HFFc6 (cell line): ENCODE measurements at regions not wholly inside any gene's neighbourhood (a gene's known extent, or its start where the extent isn't known, plus 50 kb on each side); places are given as distances from the start of the nearest gene placed in this dataset.

ENCODE experiments used
- DNase-seq: peaks from one replicate; pipeline ENCODE4 v3.0.0-alpha.2; 2018
- H3K27ac Mint-ChIP-seq: 2 replicates; pipeline ENCODE4 v1.8.0; 2020; ENCODE audit warnings: mild to moderate bottlenecking, mixed read lengths
- H3K27me3 Mint-ChIP-seq: 2 replicates; pipeline ENCODE4 v1.8.0; 2021; ENCODE audit warnings: mild to moderate bottlenecking, moderate library complexity, mixed read lengths; ENCODE audit not compliant: insufficient read depth
- H3K36me3 Mint-ChIP-seq: 2 replicates; pipeline ENCODE4 v1.8.0; 2021; ENCODE audit warnings: low read depth, mixed read lengths
- H3K4me1 Mint-ChIP-seq: 2 replicates; pipeline ENCODE4 v1.8.0; 2020; ENCODE audit warnings: low read depth, mixed read lengths
- H3K4me3 Mint-ChIP-seq: 2 replicates; pipeline ENCODE4 v1.8.0; 2020; ENCODE audit warnings: mild to moderate bottlenecking, moderate library complexity, mixed read lengths
- H3K9me3 Mint-ChIP-seq: 2 replicates; pipeline ENCODE4 v1.8.0; 2020; ENCODE audit warnings: mild to moderate bottlenecking, mixed read lengths
- CTCF ChIP-seq: fragments of 200-600 bp; sonication (generic); IDR thresholded peaks from 2 replicates; pipeline ENCODE4 v1.5.0; 2021; ENCODE audit warnings: antibody characterized with exemption, mild to moderate bottlenecking

GRCh38 chr13:85091631-85092234 is 707.5 kb downstream of the SLITRK6 start:
- DNase-seq, result no peak
- H3K27me3 Mint-ChIP-seq, result no peaks in the 10 kb centered on the region
- no peak overlapping the region for H3K4me3 Mint-ChIP-seq
- H3K27ac Mint-ChIP-seq, result no peak overlapping the region
- peaks cover 5% of the 10 kb centered on the region; the same call in 1 of the 2 replicates for H3K36me3 Mint-ChIP-seq
- no peak for TF ChIP-seq CTCF
- H3K4me1 Mint-ChIP-seq, result peaks cover 20% of the 10 kb centered on the region; the same call in 1 of the 2 replicates
- peaks cover 7% of the 10 kb centered on the region; the same call in 1 of the 2 replicates for H3K9me3 Mint-ChIP-seq

GRCh38 chr13:85089186-85089585 is 710.0 kb downstream of the SLITRK6 start:
- H3K36me3 Mint-ChIP-seq, result peaks cover 5% of the 10 kb centered on the region; the same call in 1 of the 2 replicates
- DNase-seq, result no peak
- H3K27ac Mint-ChIP-seq, result no peak overlapping the region
- H3K27me3 Mint-ChIP-seq, result no peaks in the 10 kb centered on the region
- peaks cover 7% of the 10 kb centered on the region; the same call in 1 of the 2 replicates for H3K9me3 Mint-ChIP-seq
- no peak overlapping the region for H3K4me3 Mint-ChIP-seq
- peaks cover 20% of the 10 kb centered on the region; the same call in 1 of the 2 replicates for H3K4me1 Mint-ChIP-seq
- TF ChIP-seq CTCF, result no peak

- no peaks in the 10 kb centered on the region for H3K36me3 Mint-ChIP-seq
- no peaks in the 10 kb centered on the region for H3K4me1 Mint-ChIP-seq
- H3K9me3 Mint-ChIP-seq, result no peaks in the 10 kb centered on the region; the same call in 1 of the 2 replicates
- no peak for TF ChIP-seq CTCF
- no peak overlapping the region for H3K27ac Mint-ChIP-seq
- H3K4me3 Mint-ChIP-seq, result no peak overlapping the region
- DNase-seq, result no peak
- H3K27me3 Mint-ChIP-seq, result no peaks in the 10 kb centered on the region
These were observed 718.5 kb downstream of the SLITRK6 start for GRCh38 chr13:85080691-85081090.

GRCh38 chr13:85076343-85076742 is 722.9 kb downstream of the SLITRK6 start:
- Mint-ChIP-seq H3K27me3 (no peaks in the 10 kb centered on the region), H3K27ac (no peak overlapping the region), H3K9me3 (no peaks in the 10 kb centered on the region; the same call in 1 of the 2 replicates), H3K4me3 (no peak overlapping the region), H3K36me3 (no peaks in the 10 kb centered on the region), H3K4me1 (no peaks in the 10 kb centered on the region)
- DNase-seq, result no peak
- no peak for TF ChIP-seq CTCF

GRCh38 chr13:85074543-85075313 is 724.5 kb downstream of the SLITRK6 start:
- no peak overlapping the region for H3K4me3 Mint-ChIP-seq
- H3K4me1 Mint-ChIP-seq, result no peaks in the 10 kb centered on the region
- no peaks in the 10 kb centered on the region for H3K36me3 Mint-ChIP-seq
- TF ChIP-seq CTCF, result no peak
- no peak overlapping the region for H3K27ac Mint-ChIP-seq
- H3K27me3 Mint-ChIP-seq, result no peaks in the 10 kb centered on the region
- DNase-seq, result no peak
- H3K9me3 Mint-ChIP-seq, result no peaks in the 10 kb centered on the region; the same call in 1 of the 2 replicates
